Testis (tissue), 2 donors: ENCODE measurements at regions not wholly inside any gene's neighbourhood (a gene's known extent, or its start where the extent isn't known, plus 50 kb on each side); places are given as distances from the start of the nearest gene placed in this dataset.

Experiments used
- POLR2A ChIP-seq: fragments of 450-650 bp; IDR thresholded peaks from one replicate; pipeline ENCODE4 v1.6.1; 2017; ENCODE audit warnings: antibody characterized with exemption, mild to moderate bottlenecking, moderate library complexity
- TF ChIP-seq, protein P1 (sequence below), 3 experiments: fragments of 450-650 bp in 2 of 3; fragments of 200-600 bp in 1 of 3; sonication (generic) in 1 of 3; IDR thresholded peaks; one replicate each; pipeline ENCODE4 v1.5.1; 2016 to 2019; ENCODE audit warnings: antibody characterized with exemption in 3 of 3, mild to moderate bottlenecking in 2 of 3, moderate library complexity in 1 of 3

DNA sequence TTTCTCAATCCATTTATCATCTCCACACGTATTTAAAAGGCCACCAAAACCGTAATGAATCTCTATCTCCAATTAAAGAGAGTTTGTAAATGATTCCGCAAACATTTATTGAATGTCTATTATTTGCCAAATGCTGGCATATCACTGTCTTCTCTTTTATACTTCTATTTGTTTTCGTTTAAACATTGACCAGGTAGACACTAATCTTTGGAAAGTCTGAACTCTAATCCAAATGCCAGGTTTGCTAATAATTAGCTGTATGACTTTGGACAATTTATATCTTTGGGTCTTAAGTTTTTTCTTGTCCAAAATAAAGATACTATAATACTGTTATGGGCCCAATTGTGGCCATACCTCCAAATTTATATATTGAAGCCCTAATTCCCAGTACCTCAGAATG, 299.2 kb upstream of the TBX18 start:
- TF ChIP-seq, protein P1, sequence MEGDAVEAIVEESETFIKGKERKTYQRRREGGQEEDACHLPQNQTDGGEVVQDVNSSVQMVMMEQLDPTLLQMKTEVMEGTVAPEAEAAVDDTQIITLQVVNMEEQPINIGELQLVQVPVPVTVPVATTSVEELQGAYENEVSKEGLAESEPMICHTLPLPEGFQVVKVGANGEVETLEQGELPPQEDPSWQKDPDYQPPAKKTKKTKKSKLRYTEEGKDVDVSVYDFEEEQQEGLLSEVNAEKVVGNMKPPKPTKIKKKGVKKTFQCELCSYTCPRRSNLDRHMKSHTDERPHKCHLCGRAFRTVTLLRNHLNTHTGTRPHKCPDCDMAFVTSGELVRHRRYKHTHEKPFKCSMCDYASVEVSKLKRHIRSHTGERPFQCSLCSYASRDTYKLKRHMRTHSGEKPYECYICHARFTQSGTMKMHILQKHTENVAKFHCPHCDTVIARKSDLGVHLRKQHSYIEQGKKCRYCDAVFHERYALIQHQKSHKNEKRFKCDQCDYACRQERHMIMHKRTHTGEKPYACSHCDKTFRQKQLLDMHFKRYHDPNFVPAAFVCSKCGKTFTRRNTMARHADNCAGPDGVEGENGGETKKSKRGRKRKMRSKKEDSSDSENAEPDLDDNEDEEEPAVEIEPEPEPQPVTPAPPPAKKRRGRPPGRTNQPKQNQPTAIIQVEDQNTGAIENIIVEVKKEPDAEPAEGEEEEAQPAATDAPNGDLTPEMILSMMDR (IDR thresholded peaks at IDR 0.05): no peak
- TF ChIP-seq POLR2A: no peak
